NCI-H2196 treated with DMSO at 0.1 percent for 48 hours (cell line): ENCODE measurements at regions not wholly inside any gene's neighbourhood (a gene's known extent, or its start where the extent isn't known, plus 50 kb on each side); places are given as distances from the start of the nearest gene placed in this dataset.

Experiments
- DNase-seq: peaks from one replicate; lab custom pipeline; 2025; ENCODE audit not compliant: unreplicated experiment; lab: John Stamatoyannopoulos, UW

DNA sequence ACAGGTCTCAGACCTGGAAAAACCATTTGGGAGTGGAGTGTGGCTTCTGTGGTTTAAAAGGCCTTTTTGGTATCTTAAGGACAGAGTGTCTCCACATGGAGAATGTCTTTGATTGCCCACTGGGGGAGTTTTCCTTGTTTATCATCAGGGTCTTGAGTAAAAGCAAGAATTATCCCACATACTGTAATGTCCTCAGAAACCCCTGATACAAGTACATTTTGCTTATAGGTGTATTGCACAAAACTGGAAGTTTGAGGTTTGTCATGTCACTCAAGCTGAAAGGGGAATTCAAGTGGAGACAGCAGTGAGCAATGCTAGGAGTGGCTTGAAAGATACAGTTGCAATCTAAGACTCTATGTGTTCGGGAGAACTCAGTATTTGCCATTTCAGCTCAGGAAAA lies 62.7 kb upstream of the GRAMD2B start:
- DNase-seq = no peak

GRCh38 chr5:126363658-126364057 lies 59.6 kb upstream of the GRAMD2B start:
- no peak for DNase-seq

- no peak for DNase-seq
Observed at GRCh38 chr5:126364206-126364902, 58.9 kb upstream of the GRAMD2B start.

GRCh38 chr5:126365446-126366198 lies 57.6 kb upstream of the GRAMD2B start:
- no peak for DNase-seq

DNA sequence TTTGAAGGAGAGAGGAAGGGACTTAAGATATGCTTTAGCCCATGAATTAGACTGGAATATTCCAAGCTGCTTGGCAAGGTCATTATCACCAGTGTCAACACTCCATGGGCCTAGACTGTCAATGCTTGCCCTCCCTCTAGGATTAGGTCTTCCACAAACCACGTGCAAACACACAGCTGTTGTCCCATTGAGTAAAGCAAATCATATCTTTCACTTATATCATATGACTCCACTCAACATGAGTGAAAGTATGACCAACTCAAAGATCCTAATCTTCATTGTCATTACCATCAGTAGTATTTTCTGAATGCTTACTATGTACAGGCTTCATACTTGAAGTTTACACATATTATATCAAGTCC lies 57.0 kb upstream of the GRAMD2B start:
- no peak for DNase-seq

DNA sequence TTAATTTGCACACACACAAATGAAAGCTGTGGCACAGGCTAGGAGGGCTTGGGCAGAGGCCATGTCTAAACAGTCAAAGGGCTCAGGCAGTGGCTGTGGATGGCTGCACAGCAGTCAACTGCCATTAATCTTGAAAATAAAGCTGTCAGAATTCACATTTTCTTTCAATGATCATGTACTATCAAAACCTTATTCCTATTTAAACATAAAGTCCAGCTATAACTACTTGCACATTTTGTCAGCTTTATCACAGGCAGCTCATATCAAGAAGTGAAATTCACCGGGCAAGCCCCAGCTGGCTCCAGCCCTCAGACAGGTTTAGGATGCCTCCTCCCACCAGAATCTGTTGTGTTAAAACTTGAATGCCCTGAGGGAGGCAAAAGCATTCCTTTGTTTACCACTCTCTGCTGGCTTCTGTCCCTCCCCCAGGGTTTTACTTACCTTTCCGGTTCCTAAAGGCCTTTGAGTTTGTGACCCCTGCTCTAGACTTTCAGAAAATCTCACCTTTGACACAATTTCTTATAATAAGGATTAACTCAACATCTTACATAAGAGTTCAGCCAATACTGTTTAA lies 54.9 kb upstream of the GRAMD2B start:
- no peak for DNase-seq

- no peak for DNase-seq
Observed at GRCh38 chr5:126369083-126369482, 54.1 kb upstream of the GRAMD2B start.

GRCh38 chr5:126369995-126370731 lies 53.0 kb upstream of the GRAMD2B start:
- DNase-seq = no peak

- DNase-seq = no peak
Observed at GRCh38 chr5:126370796-126371718, 52.2 kb upstream of the GRAMD2B start.

- DNase-seq = no peak
Observed at GRCh38 chr5:126373375-126374108, 49.7 kb upstream of the GRAMD2B start.
